SK-N-SH (cell line): ENCODE measurements at regions not wholly inside any gene's neighbourhood (a gene's known extent, or its start where the extent isn't known, plus 50 kb on each side); places are given as distances from the start of the nearest gene placed in this dataset.

Source experiments
- EZH2phosphoT487 ChIP-seq: fragments of 200-600 bp; sonication (generic); IDR thresholded peaks from 2 replicates; pipeline ENCODE4 v1.6.1; 2017; ENCODE audit warnings: low read depth, mixed run types, mild to moderate bottlenecking, antibody characterized with exemption, moderate library complexity, borderline replicate concordance
- FOSL2 ChIP-seq: IDR thresholded peaks from 2 replicates; pipeline ENCODE4 v1.4.0; 2012; ENCODE audit warnings: low read depth, mild to moderate bottlenecking, moderate library complexity, borderline replicate concordance
- FOXM1 ChIP-seq: IDR thresholded peaks from 2 replicates; pipeline ENCODE4 v1.4.0; 2012; ENCODE audit warnings: low read depth, mild to moderate bottlenecking
- GABPA ChIP-seq: IDR thresholded peaks from 2 replicates; pipeline ENCODE4 v1.4.0; 2012; ENCODE audit warnings: low read depth, mild to moderate bottlenecking
- JUND ChIP-seq: IDR thresholded peaks from 2 replicates; pipeline ENCODE4 v1.4.0; 2012
- MAX ChIP-seq: IDR thresholded peaks from 2 replicates; pipeline ENCODE4 v1.4.0; 2012; ENCODE audit warnings: low read depth
- NFIC ChIP-seq: IDR thresholded peaks from 2 replicates; pipeline ENCODE4 v1.4.0; 2012; ENCODE audit warnings: borderline replicate concordance
- POLR2AphosphoS5 ChIP-seq: IDR thresholded peaks from 2 replicates; pipeline ENCODE4 v1.6.1; 2012; ENCODE audit warnings: low read depth, low read length
- RXRA ChIP-seq: IDR thresholded peaks from 2 replicates; pipeline ENCODE4 v1.4.0; 2012; ENCODE audit warnings: low read depth, mild to moderate bottlenecking, borderline replicate concordance
- TF ChIP-seq, protein P1 (sequence below): fragments of 200-600 bp; sonication (generic); IDR thresholded peaks from 2 replicates; pipeline ENCODE4 v1.6.1; 2017; ENCODE audit warnings: antibody characterized with exemption, mild to moderate bottlenecking, moderate library complexity
- TF ChIP-seq, protein P2 (sequence below): IDR thresholded peaks from 2 replicates; pipeline ENCODE4 v1.6.1; 2012; ENCODE audit warnings: mild to moderate bottlenecking, low read depth, low read length, moderate library complexity

- no peak for TF ChIP-seq RXRA
- TF ChIP-seq, protein P1, sequence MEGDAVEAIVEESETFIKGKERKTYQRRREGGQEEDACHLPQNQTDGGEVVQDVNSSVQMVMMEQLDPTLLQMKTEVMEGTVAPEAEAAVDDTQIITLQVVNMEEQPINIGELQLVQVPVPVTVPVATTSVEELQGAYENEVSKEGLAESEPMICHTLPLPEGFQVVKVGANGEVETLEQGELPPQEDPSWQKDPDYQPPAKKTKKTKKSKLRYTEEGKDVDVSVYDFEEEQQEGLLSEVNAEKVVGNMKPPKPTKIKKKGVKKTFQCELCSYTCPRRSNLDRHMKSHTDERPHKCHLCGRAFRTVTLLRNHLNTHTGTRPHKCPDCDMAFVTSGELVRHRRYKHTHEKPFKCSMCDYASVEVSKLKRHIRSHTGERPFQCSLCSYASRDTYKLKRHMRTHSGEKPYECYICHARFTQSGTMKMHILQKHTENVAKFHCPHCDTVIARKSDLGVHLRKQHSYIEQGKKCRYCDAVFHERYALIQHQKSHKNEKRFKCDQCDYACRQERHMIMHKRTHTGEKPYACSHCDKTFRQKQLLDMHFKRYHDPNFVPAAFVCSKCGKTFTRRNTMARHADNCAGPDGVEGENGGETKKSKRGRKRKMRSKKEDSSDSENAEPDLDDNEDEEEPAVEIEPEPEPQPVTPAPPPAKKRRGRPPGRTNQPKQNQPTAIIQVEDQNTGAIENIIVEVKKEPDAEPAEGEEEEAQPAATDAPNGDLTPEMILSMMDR: no peak
- TF ChIP-seq GABPA: no peak
- TF ChIP-seq MAX: no peak
- TF ChIP-seq NFIC: no peak
- TF ChIP-seq FOXM1: no peak
- no peak for TF ChIP-seq FOSL2
- TF ChIP-seq, protein P2, sequence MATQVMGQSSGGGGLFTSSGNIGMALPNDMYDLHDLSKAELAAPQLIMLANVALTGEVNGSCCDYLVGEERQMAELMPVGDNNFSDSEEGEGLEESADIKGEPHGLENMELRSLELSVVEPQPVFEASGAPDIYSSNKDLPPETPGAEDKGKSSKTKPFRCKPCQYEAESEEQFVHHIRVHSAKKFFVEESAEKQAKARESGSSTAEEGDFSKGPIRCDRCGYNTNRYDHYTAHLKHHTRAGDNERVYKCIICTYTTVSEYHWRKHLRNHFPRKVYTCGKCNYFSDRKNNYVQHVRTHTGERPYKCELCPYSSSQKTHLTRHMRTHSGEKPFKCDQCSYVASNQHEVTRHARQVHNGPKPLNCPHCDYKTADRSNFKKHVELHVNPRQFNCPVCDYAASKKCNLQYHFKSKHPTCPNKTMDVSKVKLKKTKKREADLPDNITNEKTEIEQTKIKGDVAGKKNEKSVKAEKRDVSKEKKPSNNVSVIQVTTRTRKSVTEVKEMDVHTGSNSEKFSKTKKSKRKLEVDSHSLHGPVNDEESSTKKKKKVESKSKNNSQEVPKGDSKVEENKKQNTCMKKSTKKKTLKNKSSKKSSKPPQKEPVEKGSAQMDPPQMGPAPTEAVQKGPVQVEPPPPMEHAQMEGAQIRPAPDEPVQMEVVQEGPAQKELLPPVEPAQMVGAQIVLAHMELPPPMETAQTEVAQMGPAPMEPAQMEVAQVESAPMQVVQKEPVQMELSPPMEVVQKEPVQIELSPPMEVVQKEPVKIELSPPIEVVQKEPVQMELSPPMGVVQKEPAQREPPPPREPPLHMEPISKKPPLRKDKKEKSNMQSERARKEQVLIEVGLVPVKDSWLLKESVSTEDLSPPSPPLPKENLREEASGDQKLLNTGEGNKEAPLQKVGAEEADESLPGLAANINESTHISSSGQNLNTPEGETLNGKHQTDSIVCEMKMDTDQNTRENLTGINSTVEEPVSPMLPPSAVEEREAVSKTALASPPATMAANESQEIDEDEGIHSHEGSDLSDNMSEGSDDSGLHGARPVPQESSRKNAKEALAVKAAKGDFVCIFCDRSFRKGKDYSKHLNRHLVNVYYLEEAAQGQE: no peak
- no peak for TF ChIP-seq EZH2phosphoT487
- TF ChIP-seq JUND: no peak
- no peak for TF ChIP-seq POLR2AphosphoS5
Observed at GRCh38 chr10:85524001-85524666, 842.5 kb downstream of the GRID1 start.
